NCI-H1048 (cell line): ENCODE measurements at regions not wholly inside any gene's neighbourhood (a gene's known extent, or its start where the extent isn't known, plus 50 kb on each side); places are given as distances from the start of the nearest gene placed in this dataset.
"Not testable (repeated sequence)": the region's sequence is repeated elsewhere in the genome, so short reads cannot be mapped to it uniquely, and the experiment has no call there.

Experiments
- DNase-seq: peaks from one replicate; lab custom pipeline; 2025; lab: John Stamatoyannopoulos, UW

GRCh38 chr5:130488252-130488651, 584.0 kb downstream of the CHSY3 start:
- no peak for DNase-seq

GRCh38 chr5:130479045-130479804, 575.0 kb downstream of the CHSY3 start:
- no peak for DNase-seq

- no peak for DNase-seq
Observed at GRCh38 chr5:130476325-130476724, 572.1 kb downstream of the CHSY3 start.

- no peak for DNase-seq
Observed at GRCh38 chr5:130462516-130462915, 558.3 kb downstream of the CHSY3 start.

GRCh38 chr5:130455175-130455574, 550.9 kb downstream of the CHSY3 start:
- DNase-seq, result no peak

- no peak for DNase-seq
Observed at GRCh38 chr5:130452744-130453143, 548.5 kb downstream of the CHSY3 start.

- DNase-seq, result no peak
Observed at GRCh38 chr5:130436430-130436829, 532.2 kb downstream of the CHSY3 start.

- DNase-seq, result no peak
Observed at GRCh38 chr5:130427222-130427955, 523.1 kb downstream of the CHSY3 start.

- DNase-seq, result no peak
Observed at GRCh38 chr5:130425424-130425823, 521.2 kb downstream of the CHSY3 start.

GRCh38 chr5:130424341-130424740, 520.1 kb downstream of the CHSY3 start:
- no peak for DNase-seq

GRCh38 chr5:130402906-130403305, 498.6 kb downstream of the CHSY3 start:
- DNase-seq, result no peak

- DNase-seq, result no peak
Observed at GRCh38 chr5:130400091-130400490, 495.8 kb downstream of the CHSY3 start.

- DNase-seq, result no peak
Observed at GRCh38 chr5:130398825-130399224, 494.6 kb downstream of the CHSY3 start.

- not testable (repeated sequence) for DNase-seq
Observed at GRCh38 chr5:130397727-130398126, 493.5 kb downstream of the CHSY3 start.

GRCh38 chr5:130397132-130397531, 492.9 kb downstream of the CHSY3 start:
- DNase-seq, result no peak

GRCh38 chr5:130391727-130392264, 487.5 kb downstream of the CHSY3 start:
- DNase-seq, result not testable (repeated sequence)

- no peak for DNase-seq
Observed at GRCh38 chr5:130386155-130386554, 481.9 kb downstream of the CHSY3 start.

GRCh38 chr5:130385656-130386055, 481.4 kb downstream of the CHSY3 start:
- no peak for DNase-seq

- DNase-seq, result no peak
Observed at GRCh38 chr5:130365956-130366355, 461.7 kb downstream of the CHSY3 start.

GRCh38 chr5:130350131-130350530, 445.9 kb downstream of the CHSY3 start:
- no peak for DNase-seq

- no peak for DNase-seq
Observed at GRCh38 chr5:130337179-130337888, 433.1 kb downstream of the CHSY3 start.

GRCh38 chr5:130335117-130335516, 430.9 kb downstream of the CHSY3 start:
- no peak for DNase-seq

- DNase-seq, result no peak
Observed at GRCh38 chr5:130333089-130333488, 428.8 kb downstream of the CHSY3 start.
